HFFc6 (cell line): ENCODE measurements at regions not wholly inside any gene's neighbourhood (a gene's known extent, or its start where the extent isn't known, plus 50 kb on each side); places are given as distances from the start of the nearest gene placed in this dataset.

Source experiments
- DNase-seq: peaks from one replicate; pipeline ENCODE4 v3.0.0-alpha.2; 2018
- H3K27ac Mint-ChIP-seq: 2 replicates; pipeline ENCODE4 v1.8.0; 2020; ENCODE audit warnings: mild to moderate bottlenecking, mixed read lengths
- H3K27me3 Mint-ChIP-seq: 2 replicates; pipeline ENCODE4 v1.8.0; 2021; ENCODE audit warnings: mild to moderate bottlenecking, moderate library complexity, mixed read lengths; ENCODE audit not compliant: insufficient read depth
- H3K36me3 Mint-ChIP-seq: 2 replicates; pipeline ENCODE4 v1.8.0; 2021; ENCODE audit warnings: low read depth, mixed read lengths
- H3K4me1 Mint-ChIP-seq: 2 replicates; pipeline ENCODE4 v1.8.0; 2020; ENCODE audit warnings: low read depth, mixed read lengths
- H3K4me3 Mint-ChIP-seq: 2 replicates; pipeline ENCODE4 v1.8.0; 2020; ENCODE audit warnings: mild to moderate bottlenecking, moderate library complexity, mixed read lengths
- H3K9me3 Mint-ChIP-seq: 2 replicates; pipeline ENCODE4 v1.8.0; 2020; ENCODE audit warnings: mild to moderate bottlenecking, mixed read lengths
- TF ChIP-seq, protein P1 (sequence below): fragments of 200-600 bp; sonication (generic); IDR thresholded peaks from 2 replicates; pipeline ENCODE4 v1.5.0; 2021; ENCODE audit warnings: antibody characterized with exemption, mild to moderate bottlenecking

DNA sequence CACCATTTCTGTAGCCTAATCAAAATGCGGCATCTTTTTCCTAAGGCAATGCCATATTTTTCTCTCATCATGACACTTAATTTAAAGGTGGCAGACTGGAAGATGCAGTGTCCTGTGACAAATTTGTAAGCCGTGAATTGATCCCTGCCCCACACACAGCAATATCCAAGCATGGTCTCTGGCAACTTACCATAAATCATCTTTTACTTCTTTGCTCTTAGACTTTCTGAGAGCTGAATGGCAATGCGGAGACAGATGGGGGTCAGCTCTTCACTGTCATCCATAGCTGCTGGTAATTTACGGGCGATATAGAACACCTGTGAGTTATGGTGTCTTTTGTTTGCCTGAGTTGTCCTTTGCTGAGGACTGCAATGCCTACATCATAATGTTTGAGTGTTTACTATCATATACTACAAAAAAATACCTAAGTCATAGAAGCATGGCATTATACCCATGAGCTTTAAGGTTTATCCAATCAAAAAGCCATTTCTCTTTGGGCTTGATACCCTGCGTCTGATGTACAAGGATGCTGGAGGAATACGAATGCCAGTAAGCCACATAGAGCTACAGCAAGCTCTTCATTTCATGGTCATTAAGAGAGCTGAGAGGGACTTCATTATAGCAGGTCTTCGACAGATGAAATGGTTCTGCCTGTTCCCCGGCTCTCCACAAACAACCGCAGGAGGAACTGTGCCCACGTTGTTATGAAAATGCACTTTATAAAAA lies 148.1 kb downstream of the TRIML1 start:
- H3K4me3 Mint-ChIP-seq = no peak overlapping the region
- H3K4me1 Mint-ChIP-seq = no peaks in the 10 kb centered on the region
- TF ChIP-seq, protein P1, sequence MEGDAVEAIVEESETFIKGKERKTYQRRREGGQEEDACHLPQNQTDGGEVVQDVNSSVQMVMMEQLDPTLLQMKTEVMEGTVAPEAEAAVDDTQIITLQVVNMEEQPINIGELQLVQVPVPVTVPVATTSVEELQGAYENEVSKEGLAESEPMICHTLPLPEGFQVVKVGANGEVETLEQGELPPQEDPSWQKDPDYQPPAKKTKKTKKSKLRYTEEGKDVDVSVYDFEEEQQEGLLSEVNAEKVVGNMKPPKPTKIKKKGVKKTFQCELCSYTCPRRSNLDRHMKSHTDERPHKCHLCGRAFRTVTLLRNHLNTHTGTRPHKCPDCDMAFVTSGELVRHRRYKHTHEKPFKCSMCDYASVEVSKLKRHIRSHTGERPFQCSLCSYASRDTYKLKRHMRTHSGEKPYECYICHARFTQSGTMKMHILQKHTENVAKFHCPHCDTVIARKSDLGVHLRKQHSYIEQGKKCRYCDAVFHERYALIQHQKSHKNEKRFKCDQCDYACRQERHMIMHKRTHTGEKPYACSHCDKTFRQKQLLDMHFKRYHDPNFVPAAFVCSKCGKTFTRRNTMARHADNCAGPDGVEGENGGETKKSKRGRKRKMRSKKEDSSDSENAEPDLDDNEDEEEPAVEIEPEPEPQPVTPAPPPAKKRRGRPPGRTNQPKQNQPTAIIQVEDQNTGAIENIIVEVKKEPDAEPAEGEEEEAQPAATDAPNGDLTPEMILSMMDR = no peak
- H3K27ac Mint-ChIP-seq = no peak overlapping the region
- peaks cover 6% of the 10 kb centered on the region for H3K9me3 Mint-ChIP-seq
- DNase-seq = no peak
- 0 out of 2 replicates have a peak, but pooled peaks cover 4% of the 10 kb centered on the region for H3K36me3 Mint-ChIP-seq
- H3K27me3 Mint-ChIP-seq = no peaks in the 10 kb centered on the region

DNA sequence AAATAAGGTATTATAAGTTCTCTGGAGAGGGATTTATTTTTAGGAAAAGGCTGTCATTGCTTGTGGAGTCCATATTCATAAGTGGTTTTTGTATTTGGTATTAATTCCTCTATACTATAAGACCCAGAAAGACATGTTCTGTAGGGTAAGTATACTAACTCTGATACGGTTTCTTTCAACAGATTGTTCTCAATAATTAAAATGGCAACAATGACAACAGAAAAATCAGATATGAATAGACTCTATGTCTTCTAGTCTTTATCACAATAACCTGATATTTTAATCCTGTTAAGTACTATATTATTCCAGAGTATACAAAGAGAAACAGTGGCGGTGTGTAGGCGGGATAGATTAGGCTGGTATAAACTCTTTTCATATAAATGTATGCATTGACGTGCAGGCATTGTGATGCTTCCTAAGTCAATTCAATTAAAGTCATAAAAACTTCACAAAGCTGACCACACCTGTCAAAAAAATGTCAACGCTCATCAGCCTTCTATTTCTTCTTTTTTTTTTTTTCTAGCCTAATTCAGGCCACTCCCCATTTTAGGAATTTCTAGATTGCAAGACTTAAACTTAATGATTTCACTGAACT lies 150.4 kb downstream of the TRIML1 start:
- H3K27ac Mint-ChIP-seq = no peak overlapping the region
- H3K36me3 Mint-ChIP-seq = 0 out of 2 replicates have a peak, but pooled peaks cover 4% of the 10 kb centered on the region
- peaks cover 6% of the 10 kb centered on the region; the same call in 1 of the 2 replicates for H3K9me3 Mint-ChIP-seq
- H3K4me3 Mint-ChIP-seq = no peak overlapping the region
- no peak for DNase-seq
- TF ChIP-seq, protein P1 = no peak
- no peaks in the 10 kb centered on the region for H3K27me3 Mint-ChIP-seq
- no peaks in the 10 kb centered on the region for H3K4me1 Mint-ChIP-seq

DNA sequence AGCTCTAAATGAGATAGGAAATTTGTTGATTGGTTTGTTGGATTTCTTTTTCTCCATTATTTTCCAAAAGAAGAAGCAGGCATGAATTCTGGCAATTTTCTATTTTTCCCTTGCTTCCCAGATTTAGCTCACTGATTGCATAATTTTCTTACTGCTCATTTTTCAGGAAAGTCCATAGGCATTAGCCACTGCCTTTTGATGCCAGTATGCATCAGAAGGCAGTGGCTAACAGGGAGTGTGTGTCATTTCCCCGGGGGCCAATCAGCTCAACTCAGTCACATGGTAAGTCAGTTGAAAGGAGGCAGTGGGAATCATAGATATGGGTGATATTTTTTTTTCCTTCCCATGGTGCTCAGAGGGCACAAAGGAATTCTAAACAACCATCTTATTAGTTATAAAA lies 156.7 kb downstream of the TRIML1 start:
- peaks cover 13% of the 10 kb centered on the region; the same call in 1 of the 2 replicates for H3K9me3 Mint-ChIP-seq
- peak; percentile 0 for DNase-seq
- TF ChIP-seq, protein P1 = no peak
- H3K4me3 Mint-ChIP-seq = no peak overlapping the region
- H3K36me3 Mint-ChIP-seq = no peaks in the 10 kb centered on the region; the same call in 1 of the 2 replicates
- H3K4me1 Mint-ChIP-seq = peaks cover 11% of the 10 kb centered on the region; the same call in 1 of the 2 replicates
- no peak overlapping the region for H3K27ac Mint-ChIP-seq
- H3K27me3 Mint-ChIP-seq = peaks cover 2% of the 10 kb centered on the region; the same call in 1 of the 2 replicates

DNA sequence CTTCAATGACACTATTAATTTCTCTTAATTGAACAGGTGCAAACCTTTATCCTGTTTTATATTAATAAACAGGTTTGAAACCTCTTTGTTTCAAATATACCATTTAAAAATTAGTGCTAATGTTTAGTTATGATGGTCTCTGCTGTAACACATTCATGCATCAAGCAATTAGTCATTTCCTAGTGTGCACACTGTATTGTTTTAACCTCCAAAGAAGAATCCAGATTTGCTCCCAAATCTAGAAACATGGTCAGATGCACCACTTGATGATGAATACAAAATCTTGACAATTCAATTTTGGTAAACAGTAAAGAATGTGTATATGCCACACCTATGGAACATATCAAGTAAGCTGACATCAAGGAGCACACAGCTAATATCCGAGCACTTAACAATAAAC lies 157.1 kb downstream of the TRIML1 start:
- DNase-seq = no peak
- no peaks in the 10 kb centered on the region; the same call in 1 of the 2 replicates for H3K36me3 Mint-ChIP-seq
- H3K9me3 Mint-ChIP-seq = peaks cover 16% of the 10 kb centered on the region; the same call in 1 of the 2 replicates
- H3K27me3 Mint-ChIP-seq = peaks cover 2% of the 10 kb centered on the region; the same call in 1 of the 2 replicates
- no peak overlapping the region for H3K27ac Mint-ChIP-seq
- peaks cover 11% of the 10 kb centered on the region; the same call in 1 of the 2 replicates for H3K4me1 Mint-ChIP-seq
- H3K4me3 Mint-ChIP-seq = no peak overlapping the region
- TF ChIP-seq, protein P1 = no peak

DNA sequence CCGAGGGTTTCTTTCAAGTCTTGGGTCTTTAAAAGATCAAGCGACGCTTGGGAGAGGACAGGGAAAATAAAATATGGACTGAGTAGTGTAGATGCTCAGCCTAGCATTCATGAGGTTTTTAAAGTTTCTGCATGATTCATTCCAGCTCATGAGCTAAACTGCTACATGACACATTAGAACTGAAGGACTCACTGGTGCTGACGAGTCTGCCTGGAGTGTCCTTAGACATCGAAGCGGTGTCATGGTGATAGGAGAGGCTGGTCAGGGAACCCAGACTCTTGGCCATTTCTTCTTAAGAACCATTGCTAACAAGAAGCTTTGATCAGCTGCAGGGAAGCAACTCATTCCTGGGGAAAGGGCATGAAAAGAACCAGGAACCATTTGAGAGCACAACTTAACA lies 158.6 kb downstream of the TRIML1 start:
- Mint-ChIP-seq H3K4me1 (peaks cover 11% of the 10 kb centered on the region; the same call in 1 of the 2 replicates), H3K36me3 (no peaks in the 10 kb centered on the region; the same call in 1 of the 2 replicates), H3K9me3 (peaks cover 28% of the 10 kb centered on the region; the same call in 1 of the 2 replicates), H3K27ac (peak overlapping the region; percentile 69; the same call in 1 of the 2 replicates), H3K27me3 (peaks cover 2% of the 10 kb centered on the region; the same call in 1 of the 2 replicates), H3K4me3 (no peak overlapping the region; the same call in 1 of the 2 replicates)
- DNase-seq = peak; percentile 6
- TF ChIP-seq, protein P1 = no peak
